ENCODE measurements at regions not wholly inside any gene's neighbourhood (a gene's known extent, or its start where the extent isn't known, plus 50 kb on each side); places are given as distances from the start of the nearest gene placed in this dataset.

GRCh38 chr3:81962396-81962795 is 201.0 kb upstream of the GBE1 start:
- TF ChIP-seq CTCF (IDR thresholded peaks at IDR 0.05 in 4 of 5, conservative IDR thresholded peaks at IDR 0.05 in 1 of 5) (no peak), POLR2A (IDR thresholded peaks at IDR 0.05) (no peak)
